Thymus (tissue), 11 donors: ENCODE measurements at regions not wholly inside any gene's neighbourhood (a gene's known extent, or its start where the extent isn't known, plus 50 kb on each side); places are given as distances from the start of the nearest gene placed in this dataset.
A peak's percentile ranks its signal among the peaks of the same experiment; 100 is the strongest.
"Not testable (repeated sequence)": the region's sequence is repeated elsewhere in the genome, so short reads cannot be mapped to it uniquely, and the experiment has no call there.

Experiments
- DNase-seq, 9 donors: peaks; one replicate each; pipeline ENCODE4 v3.0.0-alpha.2; 2013; ENCODE audit warnings: low spot score in 9 of 9, low read depth in 6 of 9, missing footprints in 1 of 9
- H3K27ac ChIP-seq, 2 donors: one replicate each; pipeline ENCODE4 v1.5.1; 2013; ENCODE audit warnings: control low read depth in 1 of 2, low read depth in 1 of 2, low read length in 1 of 2, mild to moderate bottlenecking in 1 of 2, moderate library complexity in 1 of 2
- H3K27me3 ChIP-seq, 2 donors: one replicate each; pipeline ENCODE4 v1.5.1; 2013; ENCODE audit warnings: low read length in 1 of 2; ENCODE audit not compliant: control insufficient read depth in 2 of 2, insufficient read depth in 1 of 2
- H3K36me3 ChIP-seq, 2 donors: one replicate each; pipeline ENCODE4 v1.5.1; 2013; ENCODE audit warnings: low read length in 1 of 2, mild to moderate bottlenecking in 1 of 2, moderate library complexity in 1 of 2; ENCODE audit not compliant: control insufficient read depth in 2 of 2, insufficient read depth in 2 of 2
- H3K4me1 ChIP-seq, 2 donors: one replicate each; pipeline ENCODE4 v1.5.1; 2013; ENCODE audit warnings: low read length in 2 of 2; ENCODE audit not compliant: control insufficient read depth in 2 of 2, insufficient read depth in 2 of 2
- H3K4me3 ChIP-seq, 2 donors: one replicate each; pipeline ENCODE4 v1.5.1; 2013; ENCODE audit warnings: low read length in 2 of 2, control low read depth in 1 of 2, mild to moderate bottlenecking in 1 of 2
- H3K9me3 ChIP-seq, 2 donors: one replicate each; pipeline ENCODE4 v1.5.1; 2013; ENCODE audit warnings: low read length in 1 of 2, mild to moderate bottlenecking in 1 of 2; ENCODE audit not compliant: control insufficient read depth in 2 of 2, insufficient read depth in 1 of 2
- WGBS: extraction: QIAGEN DNeasy Blood & Tissue Kit; methylation state at CpG from one replicate; pipeline ENCODE4 v1.1.7; 2013; 5-methylcytosine and 5-hydroxymethylcytosine counted together
- donor health status: healthy.

DNA sequence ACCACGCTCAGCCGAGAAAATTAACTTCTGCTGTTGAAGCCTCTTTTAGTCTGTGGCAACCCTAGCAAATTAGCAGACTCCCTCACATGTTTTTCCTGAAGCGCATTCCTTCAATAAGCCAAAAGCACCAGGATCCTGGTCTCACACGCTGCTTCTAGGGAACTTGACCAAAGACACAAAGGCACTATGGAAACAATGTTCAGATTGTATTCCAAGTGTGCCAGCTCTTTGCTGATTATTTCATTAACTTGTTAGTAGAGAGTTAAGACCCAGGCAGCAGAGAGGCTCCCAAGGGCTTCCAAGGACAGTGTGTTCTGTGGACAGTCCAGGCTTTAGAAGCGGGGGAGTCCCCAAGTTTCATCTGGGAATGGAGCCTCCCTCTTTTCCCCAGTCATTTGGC lies 94.4 kb upstream of the BASP1 start:
- DNase-seq = no peak
- Histone ChIP-seq H3K36me3 (no peaks in the 10 kb centered on the region), H3K27ac (no peak overlapping the region), H3K27me3 (no peaks in the 10 kb centered on the region), H3K4me1 (no peaks in the 10 kb centered on the region), H3K9me3 (no peaks in the 10 kb centered on the region), H3K4me3 (no peak overlapping the region)
- whole genome bisulfite sequencing = 96% methylated on average over 5 of the region's 5 CpGs

DNA sequence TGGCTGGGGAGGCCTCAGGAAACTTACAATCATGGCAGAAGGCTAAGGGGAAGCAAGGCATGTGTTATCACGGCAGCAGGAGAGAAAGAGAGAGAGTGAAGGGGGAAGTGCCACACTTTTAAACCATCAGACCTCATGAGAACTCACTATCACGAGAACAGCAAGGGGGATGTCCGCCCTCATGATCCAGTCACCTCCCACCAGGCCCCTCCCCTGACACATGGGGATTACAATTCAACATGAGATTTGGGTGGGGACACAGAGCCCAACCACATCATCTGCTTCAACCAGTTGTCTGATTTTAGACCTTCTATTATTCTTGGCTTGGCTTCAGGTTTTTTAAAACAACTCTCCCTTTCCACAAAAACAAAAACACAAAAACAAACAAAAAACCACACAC lies 93.7 kb upstream of the BASP1 start:
- not testable (repeated sequence) for H3K27ac ChIP-seq, DNase-seq, H3K36me3 ChIP-seq, H3K9me3 ChIP-seq, H3K4me3 ChIP-seq, H3K4me1 ChIP-seq, H3K27me3 ChIP-seq
- 59% methylated on average over 3 of the region's 3 CpGs for WGBS

DNA sequence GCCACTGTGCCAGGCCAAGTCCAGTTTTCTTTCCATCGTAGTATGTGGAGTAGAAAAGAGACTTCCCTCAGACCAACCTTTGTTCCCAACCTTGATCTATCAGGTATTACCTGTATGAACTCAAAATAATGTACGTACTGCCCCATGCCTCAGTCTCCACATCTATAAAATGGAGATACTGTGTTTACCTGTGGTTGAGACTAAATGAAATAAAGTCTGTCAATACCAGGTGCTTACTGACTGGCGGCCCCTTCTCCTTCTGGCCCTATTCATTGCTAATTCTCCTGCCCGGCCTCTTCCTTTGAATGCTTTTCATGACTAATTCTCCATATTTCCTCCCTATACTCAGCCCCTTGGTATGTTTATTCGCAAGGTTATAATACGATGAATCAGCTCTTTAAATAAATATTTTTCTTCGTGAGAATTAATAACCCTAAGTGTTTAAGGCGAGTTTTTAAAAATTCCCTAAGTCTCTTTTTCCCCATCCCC lies 89.6 kb upstream of the BASP1 start:
- Histone ChIP-seq H3K4me3 (no peak overlapping the region), H3K27me3 (no peaks in the 10 kb centered on the region), H3K36me3 (no peaks in the 10 kb centered on the region), H3K9me3 (no peaks in the 10 kb centered on the region), H3K4me1 (no peaks in the 10 kb centered on the region), H3K27ac (no peak overlapping the region)
- 83% methylated on average over 8 of the region's 8 CpGs for WGBS
- DNase-seq = no peak

DNA sequence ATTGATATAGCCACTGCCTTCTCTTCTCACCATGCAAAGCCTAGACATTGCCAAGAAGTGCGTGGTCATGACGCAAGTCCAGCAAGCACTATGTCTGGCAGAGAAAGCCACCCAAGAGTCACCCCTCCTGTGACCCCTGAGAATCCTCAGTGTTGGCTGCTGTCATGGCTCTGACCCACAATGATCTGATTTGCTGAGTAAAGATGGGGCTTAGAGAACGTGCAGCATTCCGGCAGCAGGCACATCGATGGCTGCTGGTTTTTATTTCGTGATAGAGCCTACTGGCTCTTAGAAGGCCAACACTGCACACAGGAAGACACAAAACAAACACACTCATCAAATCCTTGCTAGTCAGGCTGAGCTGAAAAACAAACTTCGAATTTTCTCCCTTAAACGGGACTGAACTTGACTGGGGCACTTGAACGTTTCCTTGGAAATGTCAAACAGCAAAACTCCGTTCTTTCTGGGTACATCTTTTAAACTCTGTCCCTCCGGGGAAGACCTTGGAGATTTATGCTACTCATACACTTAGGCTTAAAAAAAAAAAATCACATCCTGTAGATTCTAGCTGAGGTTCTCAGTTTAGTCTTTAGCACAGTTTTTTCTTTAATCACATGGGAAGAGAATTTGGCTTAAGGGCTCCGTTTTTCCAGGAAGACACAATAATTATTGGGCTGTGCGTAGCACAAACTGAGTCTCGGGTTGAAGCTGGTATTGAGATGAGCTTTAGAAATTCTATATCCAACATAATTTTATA lies 88.2 kb upstream of the BASP1 start:
- Histone ChIP-seq H3K27me3 (no peaks in the 10 kb centered on the region), H3K27ac (no peak overlapping the region), H3K4me1 (no peaks in the 10 kb centered on the region), H3K36me3 (no peaks in the 10 kb centered on the region), H3K4me3 (no peak overlapping the region), H3K9me3 (no peaks in the 10 kb centered on the region)
- WGBS = 74% methylated on average over 14 of the region's 14 CpGs
- DNase-seq = no peak

DNA sequence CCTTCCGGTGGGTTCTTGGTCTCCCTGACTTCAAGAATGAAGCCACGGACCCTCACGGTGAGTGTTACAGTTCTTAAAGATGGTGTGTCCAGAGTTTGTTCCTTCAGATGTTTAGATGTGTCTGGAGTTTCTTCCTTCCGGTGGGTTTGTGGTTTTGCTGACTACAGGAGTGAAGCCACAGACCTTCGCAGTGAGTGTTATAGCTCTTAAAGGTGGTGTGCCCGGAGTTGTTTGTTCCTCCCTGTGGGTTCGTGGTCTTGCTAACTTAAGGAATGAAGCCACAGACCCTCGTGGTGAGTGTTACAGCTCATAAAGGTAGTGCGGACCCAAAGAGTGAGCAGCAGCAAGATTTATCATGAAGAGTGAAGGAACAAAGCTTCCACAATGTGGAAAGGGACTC lies 87.1 kb upstream of the BASP1 start:
- H3K27me3 ChIP-seq, H3K4me3 ChIP-seq, DNase-seq, H3K27ac ChIP-seq, H3K4me1 ChIP-seq, H3K9me3 ChIP-seq, H3K36me3 ChIP-seq: not testable (repeated sequence)
- WGBS = 9% methylated on average over 9 of the region's 9 CpGs

DNA sequence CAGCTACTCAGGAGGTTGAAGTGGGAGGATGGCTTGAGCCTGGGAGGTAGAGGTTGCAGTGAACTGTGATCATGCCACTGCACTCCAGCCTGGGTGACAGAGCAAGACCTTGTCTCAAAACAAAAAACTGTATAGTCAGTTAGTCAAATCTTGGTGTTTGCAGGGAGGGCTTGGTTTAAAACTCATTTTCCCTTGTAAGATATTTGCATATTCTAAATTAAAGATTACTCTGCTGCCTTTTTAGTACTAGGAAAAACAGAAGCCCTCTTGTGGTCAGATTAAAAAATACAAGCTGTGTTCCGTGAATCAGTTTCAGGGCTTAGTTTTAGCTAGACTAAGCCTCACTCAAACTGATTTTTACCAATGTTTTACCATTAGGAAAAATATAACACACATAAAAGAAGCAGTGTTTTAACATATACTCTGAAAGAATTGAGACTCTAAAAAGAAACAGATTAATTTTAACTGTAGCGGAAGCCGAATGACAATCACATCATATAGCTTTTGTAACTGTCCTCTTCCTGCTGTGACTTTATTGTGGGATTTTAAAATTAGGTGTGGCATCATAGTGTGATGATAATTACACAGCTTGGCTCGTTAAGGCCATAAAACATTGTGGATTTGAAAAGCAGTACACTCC lies 84.9 kb upstream of the BASP1 start:
- Histone ChIP-seq H3K36me3 (no peaks in the 10 kb centered on the region), H3K4me3 (no peak overlapping the region), H3K4me1 (no peaks in the 10 kb centered on the region), H3K9me3 (no peaks in the 10 kb centered on the region), H3K27me3 (no peaks in the 10 kb centered on the region), H3K27ac (no peak overlapping the region)
- 53% methylated on average over 4 of the region's 4 CpGs for WGBS
- DNase-seq = peak in 2 of 9 donors; percentile 3 to 21

DNA sequence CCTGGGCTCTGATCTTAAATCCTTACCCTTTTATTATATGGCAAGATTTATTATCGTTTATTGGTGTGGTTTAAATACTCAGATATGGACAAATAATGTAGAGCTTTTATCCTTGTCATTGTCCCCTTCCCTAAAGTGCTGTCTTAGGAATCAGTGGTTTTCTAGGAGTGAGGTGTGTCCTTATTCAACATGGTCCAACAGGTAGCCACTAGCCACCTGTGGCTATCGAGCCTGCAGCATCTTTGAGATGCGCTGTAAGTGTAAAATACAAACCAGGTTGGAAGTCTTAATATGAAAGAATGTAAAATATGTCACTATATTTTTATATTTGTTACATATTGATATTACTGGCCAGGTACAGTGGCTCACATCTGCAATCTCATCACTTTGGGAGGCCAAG lies 82.4 kb upstream of the BASP1 start:
- no peak overlapping the region for H3K4me3 ChIP-seq
- no peaks in the 10 kb centered on the region for H3K9me3 ChIP-seq
- DNase-seq = no peak
- H3K27ac ChIP-seq = no peak overlapping the region
- no peaks in the 10 kb centered on the region for H3K36me3 ChIP-seq
- H3K4me1 ChIP-seq = no peaks in the 10 kb centered on the region
- no peaks in the 10 kb centered on the region for H3K27me3 ChIP-seq
- WGBS = 95% methylated on average over 3 of the region's 3 CpGs

DNA sequence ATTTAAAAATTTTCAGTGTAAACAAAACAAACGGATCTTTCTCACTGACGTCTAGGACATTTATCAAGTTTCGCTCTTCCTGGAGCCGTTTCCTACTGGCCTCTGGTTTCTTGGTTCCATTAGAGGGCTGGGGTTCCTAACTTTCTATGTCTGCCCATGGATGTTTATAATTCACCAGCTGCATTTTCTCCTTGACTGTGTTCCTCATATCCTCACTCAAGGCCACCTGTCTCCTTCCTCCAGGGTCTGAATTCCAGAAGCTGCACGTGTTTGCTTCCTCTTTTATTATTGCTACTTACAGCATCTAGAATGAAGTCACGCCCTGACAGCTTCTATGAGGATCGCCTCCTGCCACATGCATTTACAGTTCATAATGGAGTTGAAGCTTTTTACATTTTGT lies 74.1 kb upstream of the BASP1 start:
- no peaks in the 10 kb centered on the region for H3K36me3 ChIP-seq
- no peak overlapping the region for H3K27ac ChIP-seq
- no peaks in the 10 kb centered on the region for H3K9me3 ChIP-seq
- no peak for DNase-seq
- no peaks in the 10 kb centered on the region for H3K27me3 ChIP-seq
- H3K4me3 ChIP-seq = no peak overlapping the region
- no peaks in the 10 kb centered on the region for H3K4me1 ChIP-seq
- 82% methylated on average over 7 of the region's 7 CpGs for WGBS

DNA sequence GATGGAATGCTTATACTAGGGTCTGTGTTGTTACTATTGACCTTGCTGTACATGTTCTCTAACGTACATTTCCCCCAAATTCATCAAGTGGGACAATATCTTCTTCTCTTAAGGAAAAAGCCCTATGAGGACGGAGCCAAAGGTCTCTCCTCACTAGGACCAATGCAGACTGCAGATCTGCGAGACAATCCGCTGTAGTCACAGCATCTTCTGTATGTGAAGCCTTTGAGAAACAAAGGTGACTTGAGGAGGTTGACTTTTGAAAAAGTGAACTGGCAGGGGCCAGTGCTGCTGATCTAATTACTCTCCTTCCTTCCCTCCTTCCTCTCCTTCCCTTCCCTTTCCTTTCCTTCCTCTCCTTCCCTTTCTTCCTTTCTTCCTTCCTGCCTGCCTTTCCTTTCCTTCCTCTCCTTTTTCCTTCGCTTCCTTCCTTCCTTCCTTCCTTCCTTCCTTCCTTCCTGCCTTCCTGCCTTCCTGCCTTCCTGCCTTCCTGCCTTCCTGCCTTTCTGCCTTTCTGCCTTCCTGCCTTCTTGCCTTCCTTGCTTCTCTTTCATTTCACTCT lies 71.1 kb upstream of the BASP1 start:
- Histone ChIP-seq H3K36me3 (no peaks in the 10 kb centered on the region), H3K4me1 (no peaks in the 10 kb centered on the region), H3K27me3 (no peaks in the 10 kb centered on the region), H3K9me3 (no peaks in the 10 kb centered on the region), H3K4me3 (no peak overlapping the region), H3K27ac (no peak overlapping the region)
- 92% methylated on average over 5 of the region's 5 CpGs for WGBS
- DNase-seq = no peak
